ENCODE measurements at regions not wholly inside any gene's neighbourhood (a gene's known extent, or its start where the extent isn't known, plus 50 kb on each side); places are given as distances from the start of the nearest gene placed in this dataset.

DNA sequence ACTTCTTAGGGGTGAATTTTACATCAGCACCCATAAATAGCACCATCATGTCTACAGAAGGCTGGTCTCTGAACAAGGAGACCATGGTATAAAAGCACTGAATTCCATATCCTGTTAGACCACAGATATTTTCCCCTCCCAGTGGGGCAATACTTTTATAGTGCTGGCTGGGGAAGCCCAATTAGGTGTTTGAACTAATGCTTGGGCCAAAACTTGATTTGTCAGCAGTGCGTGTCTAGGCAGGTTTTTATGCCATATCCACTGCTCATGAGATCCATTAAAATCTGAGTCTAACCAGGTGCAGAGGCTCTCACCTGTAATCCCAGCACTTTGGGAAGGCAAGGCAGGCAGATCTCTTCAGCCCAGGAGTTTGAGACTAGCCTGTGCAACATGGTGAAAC is 623.0 kb downstream of the NPHP4 start:
- no peak overlapping the region for H3K4me3 ChIP-seq (ENCODE audit: low read length)
- no peak overlapping the region for H3K4me2 ChIP-seq (ENCODE audit: low read length)
- H4K20me1 ChIP-seq (ENCODE audit: control insufficient read depth, insufficient read depth, low read depth, low read length) = no peaks in the 10 kb centered on the region
- peaks cover 6% of the 10 kb centered on the region; the same call in 1 of the 2 replicates for H3K9me3 ChIP-seq (ENCODE audit: control insufficient read depth, insufficient read depth, low read length)
- H3K9me2 ChIP-seq (replicated peaks; ENCODE audit: control insufficient read depth, low read length) = no peaks in the 10 kb centered on the region
- no peaks in the 10 kb centered on the region for H3K36me3 ChIP-seq (ENCODE audit: control insufficient read depth, low read length)
- no peaks in the 10 kb centered on the region for H3K4me1 ChIP-seq (ENCODE audit: control insufficient read depth, low read length)
- H3F3A ChIP-seq (ENCODE audit: control insufficient read depth, insufficient read depth) = no peaks in the 10 kb centered on the region
- TF ChIP-seq, protein P1, sequence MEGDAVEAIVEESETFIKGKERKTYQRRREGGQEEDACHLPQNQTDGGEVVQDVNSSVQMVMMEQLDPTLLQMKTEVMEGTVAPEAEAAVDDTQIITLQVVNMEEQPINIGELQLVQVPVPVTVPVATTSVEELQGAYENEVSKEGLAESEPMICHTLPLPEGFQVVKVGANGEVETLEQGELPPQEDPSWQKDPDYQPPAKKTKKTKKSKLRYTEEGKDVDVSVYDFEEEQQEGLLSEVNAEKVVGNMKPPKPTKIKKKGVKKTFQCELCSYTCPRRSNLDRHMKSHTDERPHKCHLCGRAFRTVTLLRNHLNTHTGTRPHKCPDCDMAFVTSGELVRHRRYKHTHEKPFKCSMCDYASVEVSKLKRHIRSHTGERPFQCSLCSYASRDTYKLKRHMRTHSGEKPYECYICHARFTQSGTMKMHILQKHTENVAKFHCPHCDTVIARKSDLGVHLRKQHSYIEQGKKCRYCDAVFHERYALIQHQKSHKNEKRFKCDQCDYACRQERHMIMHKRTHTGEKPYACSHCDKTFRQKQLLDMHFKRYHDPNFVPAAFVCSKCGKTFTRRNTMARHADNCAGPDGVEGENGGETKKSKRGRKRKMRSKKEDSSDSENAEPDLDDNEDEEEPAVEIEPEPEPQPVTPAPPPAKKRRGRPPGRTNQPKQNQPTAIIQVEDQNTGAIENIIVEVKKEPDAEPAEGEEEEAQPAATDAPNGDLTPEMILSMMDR (IDR thresholded peaks at IDR 0.05; ENCODE audit: low read depth, low read length, poor library complexity, severe bottlenecking) = no peak
- no peak for TF ChIP-seq EZH2phosphoT487 (IDR thresholded peaks at IDR 0.05; ENCODE audit: borderline replicate concordance, low read length)
- H3K27me3 ChIP-seq (ENCODE audit: control insufficient read depth, low read length) = no peaks in the 10 kb centered on the region
- no peak overlapping the region for H3K27ac ChIP-seq (ENCODE audit: low read depth, low read length)
- no peaks in the 10 kb centered on the region for H3K79me2 ChIP-seq (ENCODE audit: control insufficient read depth, low read length)

DNA sequence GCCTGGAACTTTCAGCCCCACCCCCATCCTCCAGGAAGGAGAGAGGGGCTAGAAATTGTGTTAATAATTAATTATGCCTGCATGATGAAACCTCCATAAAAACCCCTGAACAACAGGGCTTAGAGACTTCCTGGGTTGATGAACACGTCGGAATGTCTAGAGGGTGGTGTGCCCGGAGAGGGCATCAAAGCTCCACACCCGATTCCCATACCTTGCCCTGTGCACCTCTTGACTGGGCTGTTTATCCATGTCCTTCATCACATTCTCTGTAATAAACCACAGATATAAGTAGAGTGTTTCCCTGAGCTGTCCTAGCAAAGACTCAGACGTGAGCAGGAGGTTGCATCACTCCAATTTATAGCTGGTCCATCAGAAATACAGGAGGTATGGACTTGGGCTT is 624.0 kb downstream of the NPHP4 start:
- Histone ChIP-seq H3K27ac (ENCODE audit: low read depth, low read length) (no peak overlapping the region), H3K4me2 (ENCODE audit: low read length) (no peak overlapping the region), H3K9me2 (replicated peaks; ENCODE audit: control insufficient read depth, low read length) (no peaks in the 10 kb centered on the region), H3K9me3 (ENCODE audit: control insufficient read depth, insufficient read depth, low read length) (no peaks in the 10 kb centered on the region; the same call in 1 of the 2 replicates), H3K36me3 (ENCODE audit: control insufficient read depth, low read length) (no peaks in the 10 kb centered on the region), H3K79me2 (ENCODE audit: control insufficient read depth, low read length) (no peaks in the 10 kb centered on the region), H3K4me1 (ENCODE audit: control insufficient read depth, low read length) (no peaks in the 10 kb centered on the region), H3F3A (ENCODE audit: control insufficient read depth, insufficient read depth) (no peaks in the 10 kb centered on the region), H3K4me3 (ENCODE audit: low read length) (no peak overlapping the region), H3K27me3 (ENCODE audit: control insufficient read depth, low read length) (no peaks in the 10 kb centered on the region), H4K20me1 (ENCODE audit: control insufficient read depth, insufficient read depth, low read depth, low read length) (no peaks in the 10 kb centered on the region)
- TF ChIP-seq EZH2phosphoT487 (IDR thresholded peaks at IDR 0.05; ENCODE audit: borderline replicate concordance, low read length) = no peak
- TF ChIP-seq, protein P1 (IDR thresholded peaks at IDR 0.05; ENCODE audit: low read depth, low read length, poor library complexity, severe bottlenecking) = no peak

DNA sequence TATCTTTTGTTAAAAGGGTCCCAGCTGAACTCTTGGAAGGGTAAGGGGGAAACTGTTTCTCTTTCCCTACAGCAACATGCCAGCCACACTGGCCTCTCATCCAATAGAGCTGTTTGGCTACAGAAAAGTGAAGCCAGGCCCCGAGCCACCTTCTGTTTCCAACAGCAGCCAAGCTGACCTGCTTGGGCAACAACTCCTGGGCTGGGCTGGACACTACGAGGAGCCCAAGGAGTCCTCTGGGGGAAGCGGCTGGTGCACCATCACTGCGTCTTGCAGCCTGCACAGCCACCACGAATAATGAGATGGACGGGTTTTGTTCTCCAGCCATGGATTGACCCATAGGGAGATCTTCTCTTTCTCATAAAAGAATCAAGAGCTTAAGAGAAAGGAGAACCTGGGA is 624.9 kb downstream of the NPHP4 start:
- TF ChIP-seq, protein P1 (IDR thresholded peaks at IDR 0.05; ENCODE audit: low read depth, low read length, poor library complexity, severe bottlenecking) = no peak
- no peak for TF ChIP-seq EZH2phosphoT487 (IDR thresholded peaks at IDR 0.05; ENCODE audit: borderline replicate concordance, low read length)
- Histone ChIP-seq H3K4me3 (ENCODE audit: low read length) (no peak overlapping the region), H3K4me2 (ENCODE audit: low read length) (no peak overlapping the region)

DNA sequence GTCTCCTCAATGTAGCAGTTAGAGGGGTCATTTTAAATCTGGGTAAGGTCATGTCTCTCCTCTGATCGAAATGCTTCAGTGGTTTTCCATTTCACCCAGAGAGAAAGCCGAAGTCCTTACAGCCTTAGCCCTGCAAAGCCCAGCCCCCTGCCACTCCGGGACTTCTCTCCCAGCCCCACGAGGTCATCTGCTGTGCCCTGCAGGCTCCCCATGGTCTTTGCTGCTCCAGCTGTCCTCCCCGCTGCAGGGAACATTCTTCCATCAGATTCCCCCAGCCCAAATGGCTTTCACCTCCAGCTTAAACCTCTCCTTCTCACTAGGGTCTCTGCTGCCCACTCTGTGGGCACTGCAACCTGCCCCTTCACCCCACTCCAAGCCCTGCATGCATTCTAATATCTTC is 626.5 kb downstream of the NPHP4 start:
- TF ChIP-seq, protein P1 (IDR thresholded peaks at IDR 0.05; ENCODE audit: low read depth, low read length, poor library complexity, severe bottlenecking) = no peak
- TF ChIP-seq EZH2phosphoT487 (IDR thresholded peaks at IDR 0.05; ENCODE audit: borderline replicate concordance, low read length) = no peak
- Histone ChIP-seq H3F3A (ENCODE audit: control insufficient read depth, insufficient read depth) (no peaks in the 10 kb centered on the region), H3K4me1 (ENCODE audit: control insufficient read depth, low read length) (no peaks in the 10 kb centered on the region), H3K4me3 (ENCODE audit: low read length) (no peak overlapping the region), H3K4me2 (ENCODE audit: low read length) (no peak overlapping the region), H3K9me3 (ENCODE audit: control insufficient read depth, insufficient read depth, low read length) (no peaks in the 10 kb centered on the region), H3K79me2 (ENCODE audit: control insufficient read depth, low read length) (no peaks in the 10 kb centered on the region), H3K36me3 (ENCODE audit: control insufficient read depth, low read length) (no peaks in the 10 kb centered on the region), H4K20me1 (ENCODE audit: control insufficient read depth, insufficient read depth, low read depth, low read length) (no peaks in the 10 kb centered on the region), H3K9me2 (replicated peaks; ENCODE audit: control insufficient read depth, low read length) (no peaks in the 10 kb centered on the region), H3K27me3 (ENCODE audit: control insufficient read depth, low read length) (no peaks in the 10 kb centered on the region), H3K27ac (ENCODE audit: low read depth, low read length) (no peak overlapping the region)

More for the DNA sequence above, 624.9 kb downstream of the NPHP4 start:
- no peaks in the 10 kb centered on the region for H4K20me1 ChIP-seq (ENCODE audit: control insufficient read depth, insufficient read depth, low read depth, low read length)
- H3K79me2 ChIP-seq (ENCODE audit: control insufficient read depth, low read length) = no peaks in the 10 kb centered on the region
- H3K36me3 ChIP-seq (ENCODE audit: control insufficient read depth, low read length) = no peaks in the 10 kb centered on the region
- no peak overlapping the region for H3K27ac ChIP-seq (ENCODE audit: low read depth, low read length)
- H3K9me3 ChIP-seq (ENCODE audit: control insufficient read depth, insufficient read depth, low read length) = no peaks in the 10 kb centered on the region
- H3K9me2 ChIP-seq (replicated peaks; ENCODE audit: control insufficient read depth, low read length) = no peaks in the 10 kb centered on the region
- no peaks in the 10 kb centered on the region for H3F3A ChIP-seq (ENCODE audit: control insufficient read depth, insufficient read depth)
- H3K27me3 ChIP-seq (ENCODE audit: control insufficient read depth, low read length) = no peaks in the 10 kb centered on the region
- H3K4me1 ChIP-seq (ENCODE audit: control insufficient read depth, low read length) = no peaks in the 10 kb centered on the region

Data from DOHH2 (cell line).